Hepatocyte (in vitro differentiated cells): ENCODE measurements at regions not wholly inside any gene's neighbourhood (a gene's known extent, or its start where the extent isn't known, plus 50 kb on each side); places are given as distances from the start of the nearest gene placed in this dataset.

Source experiments
- DNase-seq: peaks from one replicate; pipeline ENCODE4 v3.0.0-alpha.2; 2016; ENCODE audit warnings: low spot score
- H2AFZ ChIP-seq: fragments of 200-600 bp; sonication (generic); 2 replicates; pipeline ENCODE4 v1.6.0; 2016; ENCODE audit warnings: antibody characterized with exemption, mild to moderate bottlenecking
- H3K27ac ChIP-seq: fragments of 200-600 bp; sonication (generic); 2 replicates; pipeline ENCODE4 v1.5.1; 2016; ENCODE audit warnings: mild to moderate bottlenecking
- H3K27me3 ChIP-seq: fragments of 200-600 bp; sonication (generic); 2 replicates; pipeline ENCODE4 v1.6.1; 2016
- H3K36me3 ChIP-seq: fragments of 200-600 bp; sonication (generic); replicated peaks from 2 replicates; pipeline ENCODE4 v1.5.1; 2016; ENCODE audit warnings: low read depth; ENCODE audit not compliant: insufficient read depth
- H3K4me1 ChIP-seq: fragments of 200-600 bp; sonication (generic); 2 replicates; pipeline ENCODE4 v1.5.1; 2016; ENCODE audit warnings: mild to moderate bottlenecking, moderate library complexity; ENCODE audit not compliant: insufficient read depth
- H3K4me2 ChIP-seq: fragments of 200-600 bp; sonication (generic); 2 replicates; pipeline ENCODE4 v1.6.0; 2016
- H3K4me3 ChIP-seq: fragments of 200-600 bp; sonication (generic); 2 replicates; pipeline ENCODE4 v1.5.1; 2016; ENCODE audit warnings: mild to moderate bottlenecking
- H3K79me2 ChIP-seq: fragments of 200-600 bp; sonication (generic); 2 replicates; pipeline ENCODE4 v1.6.0; 2017; ENCODE audit warnings: mild to moderate bottlenecking
- H3K9me2 ChIP-seq: fragments of 200-600 bp; sonication (generic); replicated peaks from 2 replicates; pipeline ENCODE4 v1.6.0; 2017; ENCODE audit warnings: mild to moderate bottlenecking; ENCODE audit not compliant: insufficient read depth
- H3K9me3 ChIP-seq: fragments of 200-600 bp; sonication (generic); 2 replicates; pipeline ENCODE4 v1.5.1; 2016; ENCODE audit warnings: low read depth, mild to moderate bottlenecking
- H4K20me1 ChIP-seq: fragments of 200-600 bp; sonication (generic); 2 replicates; pipeline ENCODE4 v1.6.0; 2016; ENCODE audit warnings: mild to moderate bottlenecking; ENCODE audit not compliant: insufficient read depth, poor library complexity, severe bottlenecking
- EZH2 ChIP-seq: fragments of 200-600 bp; sonication (generic); IDR thresholded peaks from 2 replicates; pipeline ENCODE4 v1.6.1; 2016; ENCODE audit warnings: antibody characterized with exemption, mild to moderate bottlenecking, borderline replicate concordance
- EZH2phosphoT487 ChIP-seq: fragments of 200-600 bp; sonication (generic); IDR thresholded peaks from one replicate; pipeline ENCODE4 v1.6.1; 2018; ENCODE audit warnings: antibody characterized with exemption, mild to moderate bottlenecking, low read depth, moderate library complexity; ENCODE audit not compliant: unreplicated experiment, severe bottlenecking
- WGBS: methylation state at CpG from one replicate; pipeline ENCODE4 v1.1.6; 2016; ENCODE audit warnings: low lambda C conversion rate; ENCODE audit errors: missing lambda C conversion rate; 5-methylcytosine and 5-hydroxymethylcytosine counted together
- TF ChIP-seq, protein P1 (sequence below): fragments of 200-600 bp; sonication (generic); IDR thresholded peaks from 2 replicates; pipeline ENCODE4 v1.5.1; 2016; ENCODE audit warnings: antibody characterized with exemption, mild to moderate bottlenecking; ENCODE audit not compliant: poor library complexity

DNA sequence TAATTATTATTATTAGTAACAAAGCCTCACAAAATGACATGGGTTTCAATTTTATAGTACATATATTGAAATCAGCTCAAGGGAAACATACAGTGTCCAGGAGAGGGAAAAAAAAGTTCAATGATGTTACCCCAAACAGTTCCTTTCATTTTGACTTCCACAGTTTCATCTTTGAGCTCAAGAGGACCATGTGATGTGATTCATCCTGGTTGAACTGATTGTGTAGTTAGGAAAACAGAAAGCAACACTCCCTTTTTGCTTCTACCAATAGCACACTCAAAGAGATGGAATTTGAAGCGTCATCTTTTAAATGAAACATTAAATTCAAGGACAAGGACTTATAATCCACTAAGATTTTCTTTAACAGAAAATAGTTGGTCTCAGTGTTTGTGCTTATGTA lies 461.0 kb downstream of the FOXG1 start:
- no peak overlapping the region for H3K4me3 ChIP-seq
- no peaks in the 10 kb centered on the region for H4K20me1 ChIP-seq
- TF ChIP-seq EZH2 (no peak), EZH2phosphoT487 (no peak)
- 78% methylated on average over 1 of the region's 1 CpG for WGBS
- H3K36me3 ChIP-seq, result no peaks in the 10 kb centered on the region
- H3K9me3 ChIP-seq, result no peaks in the 10 kb centered on the region
- H3K27ac ChIP-seq, result no peak overlapping the region
- no peaks in the 10 kb centered on the region for H3K4me1 ChIP-seq
- H3K79me2 ChIP-seq, result no peaks in the 10 kb centered on the region
- no peak for DNase-seq
- no peaks in the 10 kb centered on the region for H3K27me3 ChIP-seq
- H3K4me2 ChIP-seq, result no peak overlapping the region
- no peaks in the 10 kb centered on the region for H3K9me2 ChIP-seq
- H2AFZ ChIP-seq, result no peak overlapping the region

DNA sequence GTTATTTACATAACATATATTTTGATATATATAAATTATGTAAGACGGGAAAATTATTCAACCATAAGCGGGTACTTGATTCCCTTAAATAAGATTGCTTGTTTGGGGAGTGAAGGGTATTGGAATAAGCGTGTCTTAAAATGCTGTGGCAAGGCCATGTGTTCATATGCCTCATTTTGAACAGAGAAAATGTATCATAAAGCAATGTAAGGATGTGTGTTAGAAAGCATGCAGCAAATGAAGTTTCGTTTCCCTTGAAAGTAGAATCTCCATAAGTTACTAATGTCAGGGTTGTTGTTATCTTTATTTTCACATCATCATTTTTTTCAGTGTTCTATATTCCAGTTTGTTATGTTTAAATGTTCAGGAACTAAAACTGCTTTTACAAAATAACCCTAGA lies 465.6 kb downstream of the FOXG1 start:
- TF ChIP-seq EZH2, result no peak
- TF ChIP-seq, protein P1, sequence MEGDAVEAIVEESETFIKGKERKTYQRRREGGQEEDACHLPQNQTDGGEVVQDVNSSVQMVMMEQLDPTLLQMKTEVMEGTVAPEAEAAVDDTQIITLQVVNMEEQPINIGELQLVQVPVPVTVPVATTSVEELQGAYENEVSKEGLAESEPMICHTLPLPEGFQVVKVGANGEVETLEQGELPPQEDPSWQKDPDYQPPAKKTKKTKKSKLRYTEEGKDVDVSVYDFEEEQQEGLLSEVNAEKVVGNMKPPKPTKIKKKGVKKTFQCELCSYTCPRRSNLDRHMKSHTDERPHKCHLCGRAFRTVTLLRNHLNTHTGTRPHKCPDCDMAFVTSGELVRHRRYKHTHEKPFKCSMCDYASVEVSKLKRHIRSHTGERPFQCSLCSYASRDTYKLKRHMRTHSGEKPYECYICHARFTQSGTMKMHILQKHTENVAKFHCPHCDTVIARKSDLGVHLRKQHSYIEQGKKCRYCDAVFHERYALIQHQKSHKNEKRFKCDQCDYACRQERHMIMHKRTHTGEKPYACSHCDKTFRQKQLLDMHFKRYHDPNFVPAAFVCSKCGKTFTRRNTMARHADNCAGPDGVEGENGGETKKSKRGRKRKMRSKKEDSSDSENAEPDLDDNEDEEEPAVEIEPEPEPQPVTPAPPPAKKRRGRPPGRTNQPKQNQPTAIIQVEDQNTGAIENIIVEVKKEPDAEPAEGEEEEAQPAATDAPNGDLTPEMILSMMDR, result no peak
- TF ChIP-seq EZH2phosphoT487, result no peak
- 77% methylated on average over 4 of the region's 4 CpGs for WGBS
- no peaks in the 10 kb centered on the region for H3K27me3 ChIP-seq
- no peaks in the 10 kb centered on the region for H3K36me3 ChIP-seq
- no peak for DNase-seq
- H3K9me2 ChIP-seq, result no peaks in the 10 kb centered on the region
- no peaks in the 10 kb centered on the region for H3K79me2 ChIP-seq
- H3K27ac ChIP-seq, result no peak overlapping the region
- no peak overlapping the region for H2AFZ ChIP-seq
- H3K4me2 ChIP-seq, result no peak overlapping the region
- H3K4me3 ChIP-seq, result no peak overlapping the region
- no peaks in the 10 kb centered on the region for H4K20me1 ChIP-seq
- no peaks in the 10 kb centered on the region for H3K9me3 ChIP-seq
- H3K4me1 ChIP-seq, result no peaks in the 10 kb centered on the region

DNA sequence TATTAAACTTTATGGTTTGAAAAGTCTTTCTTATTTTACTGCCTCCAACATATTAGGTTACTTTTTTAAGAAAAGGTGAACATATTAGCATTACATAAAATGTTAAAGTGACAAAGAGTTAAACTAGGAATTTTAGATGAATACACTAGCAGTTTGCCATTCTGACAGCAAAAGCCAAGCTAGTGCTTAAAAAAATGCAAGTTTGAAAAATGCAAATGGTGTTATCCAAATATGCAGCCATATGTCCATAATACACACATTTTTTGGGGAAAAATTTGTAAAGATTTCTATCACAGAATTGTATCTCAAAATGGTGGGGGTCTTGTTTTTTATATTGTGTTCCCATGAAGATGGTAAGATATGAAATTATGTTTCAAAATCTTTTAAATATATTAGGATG lies 466.1 kb downstream of the FOXG1 start:
- no peak overlapping the region for H3K4me3 ChIP-seq
- no peaks in the 10 kb centered on the region for H3K79me2 ChIP-seq
- no peak for DNase-seq
- no peaks in the 10 kb centered on the region for H3K9me3 ChIP-seq
- no peak overlapping the region for H3K27ac ChIP-seq
- no peak overlapping the region for H3K4me2 ChIP-seq
- H3K4me1 ChIP-seq, result no peaks in the 10 kb centered on the region
- TF ChIP-seq, protein P1, result no peak
- no peak for TF ChIP-seq EZH2
- TF ChIP-seq EZH2phosphoT487, result no peak
- H4K20me1 ChIP-seq, result no peaks in the 10 kb centered on the region
- no peaks in the 10 kb centered on the region for H3K9me2 ChIP-seq
- H3K27me3 ChIP-seq, result no peaks in the 10 kb centered on the region
- H2AFZ ChIP-seq, result no peak overlapping the region
- H3K36me3 ChIP-seq, result no peaks in the 10 kb centered on the region

DNA sequence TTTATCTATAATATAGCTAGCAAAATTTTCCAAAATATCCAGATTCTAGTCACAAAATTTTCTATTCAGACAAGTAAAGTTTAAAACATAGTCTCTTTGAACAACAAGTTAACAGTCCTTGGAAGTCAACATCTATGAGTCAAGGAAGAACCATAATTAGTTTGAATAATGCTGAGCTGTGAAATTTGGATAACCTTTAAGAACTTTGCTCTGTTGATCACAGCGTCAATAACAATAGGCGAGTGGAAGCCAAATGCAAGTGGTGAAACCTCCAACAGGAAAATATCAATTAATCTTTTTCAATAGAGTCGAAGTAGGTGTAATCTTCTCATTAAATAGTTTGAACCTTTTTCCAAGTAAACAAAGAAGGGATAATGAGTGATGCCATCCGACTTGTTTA lies 466.6 kb downstream of the FOXG1 start:
- Histone ChIP-seq H3K79me2 (no peaks in the 10 kb centered on the region), H3K9me2 (no peaks in the 10 kb centered on the region), H4K20me1 (no peaks in the 10 kb centered on the region), H2AFZ (no peak overlapping the region), H3K4me2 (no peak overlapping the region), H3K4me3 (no peak overlapping the region), H3K36me3 (no peaks in the 10 kb centered on the region), H3K27me3 (no peaks in the 10 kb centered on the region), H3K9me3 (no peaks in the 10 kb centered on the region), H3K27ac (no peak overlapping the region), H3K4me1 (no peaks in the 10 kb centered on the region)
- TF ChIP-seq EZH2phosphoT487, result no peak
- no peak for DNase-seq
- 39% methylated on average over 4 of the region's 4 CpGs for WGBS
